OCI-LY7 (cell line): ENCODE measurements at regions not wholly inside any gene's neighbourhood (a gene's known extent, or its start where the extent isn't known, plus 50 kb on each side); places are given as distances from the start of the nearest gene placed in this dataset.

Experiments used
- EZH2phosphoT487 ChIP-seq: fragments of 200-600 bp; sonication (generic); IDR thresholded peaks from 2 replicates; pipeline ENCODE4 v1.6.1; 2018; ENCODE audit warnings: low read depth, borderline replicate concordance, mild to moderate bottlenecking, mixed run types, antibody characterized with exemption, low read length, moderate library complexity, mixed read lengths
- TF ChIP-seq, protein P1 (sequence below): fragments of 200-600 bp; sonication (generic); conservative IDR thresholded peaks from 2 replicates; pipeline ENCODE4 v1.5.1; 2014; ENCODE audit warnings: mild to moderate bottlenecking, antibody characterized with exemption, low read length, moderate library complexity, mixed read lengths

DNA sequence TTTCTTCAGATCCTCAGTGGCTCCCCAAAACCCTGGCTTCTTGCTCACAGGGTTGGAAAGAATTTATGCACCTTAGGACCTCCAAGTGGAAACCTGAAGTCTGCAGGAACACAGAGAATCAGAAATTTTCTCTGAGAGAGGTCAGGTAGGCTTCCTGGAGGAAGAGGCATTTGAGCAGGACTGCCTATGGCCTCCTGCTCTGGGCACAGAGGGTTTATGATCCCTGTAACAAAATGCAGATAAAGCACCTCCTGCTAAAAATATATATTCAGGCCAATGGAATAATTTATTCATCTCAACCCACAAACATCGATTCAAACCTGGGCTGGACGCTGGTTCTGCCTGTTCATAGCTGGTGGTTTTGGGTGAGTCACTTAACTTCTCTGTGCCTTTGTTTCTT, 68.1 kb upstream of the FGF3 start:
- TF ChIP-seq, protein P1, sequence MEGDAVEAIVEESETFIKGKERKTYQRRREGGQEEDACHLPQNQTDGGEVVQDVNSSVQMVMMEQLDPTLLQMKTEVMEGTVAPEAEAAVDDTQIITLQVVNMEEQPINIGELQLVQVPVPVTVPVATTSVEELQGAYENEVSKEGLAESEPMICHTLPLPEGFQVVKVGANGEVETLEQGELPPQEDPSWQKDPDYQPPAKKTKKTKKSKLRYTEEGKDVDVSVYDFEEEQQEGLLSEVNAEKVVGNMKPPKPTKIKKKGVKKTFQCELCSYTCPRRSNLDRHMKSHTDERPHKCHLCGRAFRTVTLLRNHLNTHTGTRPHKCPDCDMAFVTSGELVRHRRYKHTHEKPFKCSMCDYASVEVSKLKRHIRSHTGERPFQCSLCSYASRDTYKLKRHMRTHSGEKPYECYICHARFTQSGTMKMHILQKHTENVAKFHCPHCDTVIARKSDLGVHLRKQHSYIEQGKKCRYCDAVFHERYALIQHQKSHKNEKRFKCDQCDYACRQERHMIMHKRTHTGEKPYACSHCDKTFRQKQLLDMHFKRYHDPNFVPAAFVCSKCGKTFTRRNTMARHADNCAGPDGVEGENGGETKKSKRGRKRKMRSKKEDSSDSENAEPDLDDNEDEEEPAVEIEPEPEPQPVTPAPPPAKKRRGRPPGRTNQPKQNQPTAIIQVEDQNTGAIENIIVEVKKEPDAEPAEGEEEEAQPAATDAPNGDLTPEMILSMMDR = no peak
- no peak for TF ChIP-seq EZH2phosphoT487
